ENCODE measurements at regions not wholly inside any gene's neighbourhood (a gene's known extent, or its start where the extent isn't known, plus 50 kb on each side); places are given as distances from the start of the nearest gene placed in this dataset.

- Histone ChIP-seq H2BK5ac (ENCODE audit: insufficient read length, low read length) (no peak overlapping the region), H4K5ac (ENCODE audit: insufficient read length, low read depth, low read length) (no peak overlapping the region), H3K27ac (ENCODE audit: insufficient read length, low read depth, low read length) (no peak overlapping the region), H3K23ac (ENCODE audit: insufficient read length, low read depth, low read length) (no peak overlapping the region), H4K20me1 (ENCODE audit: control insufficient read depth, insufficient read depth, insufficient read length) (no peaks in the 10 kb centered on the region), H3K23me2 (ENCODE audit: insufficient read length, low read depth, low read length, poor library complexity, severe bottlenecking) (no peaks in the 10 kb centered on the region), H2BK12ac (ENCODE audit: insufficient read length, low read depth, low read length) (no peak overlapping the region), H2AK5ac (ENCODE audit: insufficient read length, low read length) (no peak overlapping the region), H3T11ph (ENCODE audit: low read length) (no peak overlapping the region), H3K4ac (ENCODE audit: low read depth, low read length) (no peak overlapping the region), H2BK15ac (ENCODE audit: low read depth, low read length) (no peak overlapping the region), H4K91ac (ENCODE audit: insufficient read length, low read depth, low read length) (no peak overlapping the region), H2AFZ (ENCODE audit: low read length) (no peak overlapping the region), H3K4me1 (ENCODE audit: insufficient read depth, low read length) (no peaks in the 10 kb centered on the region; the same call in 1 of the 2 replicates), H3K79me2 (ENCODE audit: insufficient read depth, low read length) (no peaks in the 10 kb centered on the region), H2BK120ac (ENCODE audit: low read depth, low read length, poor library complexity, severe bottlenecking) (no peak overlapping the region), H3K9me3 (ENCODE audit: control insufficient read depth, low read depth, low read length) (no peaks in the 10 kb centered on the region), H3K14ac (ENCODE audit: insufficient read depth, low read length) (no peak overlapping the region), H3K79me1 (ENCODE audit: insufficient read depth, low read depth, low read length, poor library complexity, severe bottlenecking) (no peaks in the 10 kb centered on the region), H3K56ac (ENCODE audit: insufficient read length, low read depth, low read length) (no peak overlapping the region), H3K9ac (ENCODE audit: extremely low read depth, insufficient read length, low read length) (no peak overlapping the region), H2BK20ac (ENCODE audit: low read depth, low read length, poor library complexity, severe bottlenecking) (no peak overlapping the region), H3K27me3 (ENCODE audit: insufficient read depth, low read length) (no peaks in the 10 kb centered on the region), H3K18ac (ENCODE audit: insufficient read length, low read depth, low read length) (no peak overlapping the region), H4K8ac (replicated peaks; ENCODE audit: insufficient read length, low read depth, low read length) (no peak overlapping the region), H3K4me2 (ENCODE audit: insufficient read depth, insufficient read length, low read length) (no peak overlapping the region)
- no peak for TF ChIP-seq CTCF (conservative IDR thresholded peaks at IDR 0.05)
- Mint-ChIP-seq H3K4me3 (no peak overlapping the region), H3K4me1 (peaks cover 3 to 8% of the 10 kb centered on the region in 2 experiments; a peak in 3 of 4 replicates), H3K27ac (no peak overlapping the region), H3K36me3 (ENCODE audit: insufficient read depth in 1 of 3, low read depth in 3 of 3) (no peaks in the 10 kb centered on the region), H3K27me3 (ENCODE audit: low read depth) (no peaks in the 10 kb centered on the region), H3K9me3 (no peaks in the 10 kb centered on the region)
- WGBS (ENCODE audit: extremely low coverage, insufficient read length, low lambda C conversion rate), result no CpG with 5 or more reads among the region's 2 CpGs
- DNase-seq, result no peak
Observed at GRCh38 chr4:83767067-83767466, 231.2 kb downstream of the GPAT3 start.
